ENCODE measurements at regions not wholly inside any gene's neighbourhood (a gene's known extent, or its start where the extent isn't known, plus 50 kb on each side); places are given as distances from the start of the nearest gene placed in this dataset.

- SMC1A ChIA-PET (ENCODE audit: uncharacterized antibody, unreplicated experiment): interaction anchor here (0.7 kb wide), 1 partner anchor 14 kb away, joined by 3 read pairs; no protein-coding TSS in a partner anchor
Measured at GRCh38 chr16:86101897-86102157, 202.9 kb downstream of the IRF8 start.

More at GRCh38 chr16:86101897-86102157, 202.9 kb downstream of the IRF8 start:
- no peak for TF ChIP-seq CBFB (IDR thresholded peaks at IDR 0.05; ENCODE audit: low read depth)
- TF ChIP-seq, protein P1, sequence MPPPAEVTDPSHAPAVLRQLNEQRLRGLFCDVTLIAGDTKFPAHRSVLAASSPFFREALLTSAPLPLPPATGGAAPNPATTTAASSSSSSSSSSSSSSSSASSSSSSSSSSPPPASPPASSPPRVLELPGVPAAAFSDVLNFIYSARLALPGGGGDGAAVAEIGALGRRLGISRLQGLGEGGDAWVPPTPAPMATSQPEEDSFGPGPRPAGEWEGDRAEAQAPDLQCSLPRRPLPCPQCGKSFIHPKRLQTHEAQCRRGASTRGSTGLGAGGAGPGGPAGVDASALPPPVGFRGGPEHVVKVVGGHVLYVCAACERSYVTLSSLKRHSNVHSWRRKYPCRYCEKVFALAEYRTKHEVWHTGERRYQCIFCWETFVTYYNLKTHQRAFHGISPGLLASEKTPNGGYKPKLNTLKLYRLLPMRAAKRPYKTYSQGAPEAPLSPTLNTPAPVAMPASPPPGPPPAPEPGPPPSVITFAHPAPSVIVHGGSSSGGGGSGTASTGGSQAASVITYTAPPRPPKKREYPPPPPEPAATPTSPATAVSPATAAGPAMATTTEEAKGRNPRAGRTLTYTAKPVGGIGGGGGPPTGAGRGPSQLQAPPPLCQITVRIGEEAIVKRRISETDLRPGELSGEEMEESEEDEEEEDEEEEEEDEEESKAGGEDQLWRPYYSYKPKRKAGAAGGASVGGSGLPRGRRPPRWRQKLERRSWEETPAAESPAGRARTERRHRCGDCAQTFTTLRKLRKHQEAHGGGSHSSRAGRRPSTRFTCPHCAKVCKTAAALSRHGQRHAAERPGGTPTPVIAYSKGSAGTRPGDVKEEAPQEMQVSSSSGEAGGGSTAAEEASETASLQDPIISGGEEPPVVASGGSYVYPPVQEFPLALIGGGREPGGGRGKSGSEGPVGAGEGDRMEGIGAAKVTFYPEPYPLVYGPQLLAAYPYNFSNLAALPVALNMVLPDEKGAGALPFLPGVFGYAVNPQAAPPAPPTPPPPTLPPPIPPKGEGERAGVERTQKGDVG (CRISPR knock-in tag; IDR thresholded peaks at IDR 0.05): no peak
- no peak for TF ChIP-seq SP1 (IDR thresholded peaks at IDR 0.05; ENCODE audit: low read depth, low read length)
- no peak for TF ChIP-seq BRCA1 (IDR thresholded peaks at IDR 0.05; ENCODE audit: low read depth, low read length)
- no peak for TF ChIP-seq CTCF (IDR thresholded peaks at IDR 0.05 in 2 of 3, conservative IDR thresholded peaks at IDR 0.05 in 1 of 3; ENCODE audit: control insufficient read depth in 2 of 3, extremely low read depth in 1 of 3, insufficient read depth in 1 of 3, low read depth in 3 of 3, low read length in 3 of 3)
- TF ChIP-seq RAD21 (IDR thresholded peaks at IDR 0.05; ENCODE audit: insufficient read depth, low read depth, low read length): no peak
- TF ChIP-seq KAT2A (conservative IDR thresholded peaks at IDR 0.05; ENCODE audit: control insufficient read depth, low read depth, low read length): no peak
- TF ChIP-seq FOXM1 (IDR thresholded peaks at IDR 0.05; ENCODE audit: low read depth, low read length): no peak
- no peak for TF ChIP-seq FOXK2 (IDR thresholded peaks at IDR 0.05)
- no peak for TF ChIP-seq ATF7 (IDR thresholded peaks at IDR 0.05; ENCODE audit: low read depth)
- H3K9ac ChIP-seq (ENCODE audit: control insufficient read depth, insufficient read depth, low read length): no peak overlapping the region
- FAIRE-seq (no peak), ATAC-seq (no peak), DNase-seq (ENCODE audit: low read depth, low spot score) (no peak)
- no peaks in the 10 kb centered on the region for H3K4me1 ChIP-seq (ENCODE audit: control insufficient read depth, insufficient read depth, low read length)
- RAD21 ChIA-PET (ENCODE audit: unreplicated experiment): no interaction called here
- H3K4me3 ChIP-seq: no peak overlapping the region
- no peak overlapping the region for H3K4me2 ChIP-seq (ENCODE audit: control insufficient read depth, insufficient read depth)
- no peak overlapping the region for H3K27ac ChIP-seq (ENCODE audit: control insufficient read depth, insufficient read depth)
- no peaks in the 10 kb centered on the region for H3K9me3 ChIP-seq (replicated peaks; ENCODE audit: control insufficient read depth, insufficient read depth, low read length)
- no TSS peak for BruUV-seq (replicated peaks)
- no peaks in the 10 kb centered on the region; a peak in 1 of 4 replicates for H3K27me3 ChIP-seq (replicated peaks in 1 of 2; ENCODE audit: control insufficient read depth in 2 of 2, insufficient read depth in 2 of 2, low read length in 1 of 2)
- intact Hi-C loops (cut with micrococcal nuclease; ENCODE audit: unreplicated experiment): no loop called here
- in situ Hi-C loops (cut with MboI): no loop called here
- POLR2A ChIA-PET: no interaction called here
- no peaks in the 10 kb centered on the region for H3K36me3 ChIP-seq (ENCODE audit: control insufficient read depth in 2 of 2, insufficient read depth in 2 of 2, low read length in 1 of 2)
- no peaks in the 10 kb centered on the region for H4K20me1 ChIP-seq (ENCODE audit: control insufficient read depth, insufficient read depth)
- WGBS (ENCODE audit: insufficient coverage, insufficient replicate concordance, low lambda C conversion rate, missing lambda C conversion rate): 77% methylated on average over 6 of the region's 8 CpGs
- no peaks in the 10 kb centered on the region for H3K79me2 ChIP-seq (ENCODE audit: control insufficient read depth, insufficient read depth, low read length)
- CTCF ChIA-PET: interaction anchor here (0.6 kb wide), 1 partner anchor 411 kb away, joined by 4 read pairs; no protein-coding TSS in a partner anchor
- H2AFZ ChIP-seq (ENCODE audit: control insufficient read depth, low read depth, low read length): no peak overlapping the region

Measured in GM12878 (cell line).